Karpas-422 (cell line): ENCODE measurements at regions not wholly inside any gene's neighbourhood (a gene's known extent, or its start where the extent isn't known, plus 50 kb on each side); places are given as distances from the start of the nearest gene placed in this dataset.
"Not testable (repeated sequence)": the region's sequence is repeated elsewhere in the genome, so short reads cannot be mapped to it uniquely, and the experiment has no call there.

Experiments
- DNase-seq: peaks from one replicate; pipeline ENCODE4 v3.0.0-alpha.2; 2015
- H2AFZ ChIP-seq: fragments of 200-600 bp; sonication (generic); 2 replicates; pipeline ENCODE4 v1.6.1; 2014; ENCODE audit warnings: antibody characterized with exemption, low read length, mixed read lengths
- H3K27ac ChIP-seq: fragments of 200-600 bp; sonication (generic); 2 replicates; pipeline ENCODE4 v1.5.1; 2014; ENCODE audit warnings: mild to moderate bottlenecking, low read length, moderate library complexity
- H3K27me3 ChIP-seq: fragments of 200-600 bp; sonication (generic); 2 replicates; pipeline ENCODE4 v1.6.1; 2014; ENCODE audit warnings: low read length, mixed read lengths
- H3K36me3 ChIP-seq: fragments of 200-600 bp; sonication (generic); 2 replicates; pipeline ENCODE4 v1.6.1; 2014; ENCODE audit warnings: low read length, mixed read lengths; ENCODE audit not compliant: insufficient read depth
- H3K4me1 ChIP-seq: fragments of 200-600 bp; sonication (generic); 2 replicates; pipeline ENCODE4 v1.6.1; 2014; ENCODE audit warnings: mild to moderate bottlenecking, low read length, mixed read lengths
- H3K4me2 ChIP-seq: fragments of 200-600 bp; sonication (generic); 2 replicates; pipeline ENCODE4 v1.6.1; 2014; ENCODE audit warnings: low read length, low read depth, mild to moderate bottlenecking; ENCODE audit not compliant: poor library complexity, severe bottlenecking
- H3K4me3 ChIP-seq: fragments of 200-600 bp; sonication (generic); 2 replicates; pipeline ENCODE4 v1.5.1; 2014; ENCODE audit warnings: mild to moderate bottlenecking, antibody characterized with exemption, low read length, mixed read lengths
- H3K79me2 ChIP-seq: fragments of 200-600 bp; sonication (generic); 2 replicates; pipeline ENCODE4 v1.6.1; 2014; ENCODE audit warnings: mild to moderate bottlenecking, low read length, mixed read lengths
- H3K9ac ChIP-seq: fragments of 200-600 bp; sonication (generic); 2 replicates; pipeline ENCODE4 v1.6.0; 2014; ENCODE audit warnings: low read length
- H3K9me2 ChIP-seq: fragments of 200-600 bp; sonication (generic), shearing (Covaris generic); replicated peaks from 2 replicates; pipeline ENCODE4 v1.6.0; 2014; ENCODE audit warnings: mild to moderate bottlenecking, low read length, moderate library complexity; ENCODE audit not compliant: insufficient read depth
- H3K9me3 ChIP-seq: fragments of 300-700, 200-600 bp; sonication (generic); 2 replicates; pipeline ENCODE4 v1.6.1; 2014; ENCODE audit warnings: low read length, mixed read lengths
- H4K20me1 ChIP-seq: fragments of 200-600 bp; sonication (generic); 2 replicates; pipeline ENCODE4 v1.6.1; 2014; ENCODE audit warnings: mild to moderate bottlenecking, antibody characterized with exemption, low read length, low read depth; ENCODE audit not compliant: insufficient read depth

- H3K79me2 ChIP-seq: no peaks in the 10 kb centered on the region
- DNase-seq: no peak
- no peak overlapping the region for H3K4me2 ChIP-seq
- H3K27ac ChIP-seq: no peak overlapping the region
- no peaks in the 10 kb centered on the region for H3K9me2 ChIP-seq
- no peak overlapping the region for H2AFZ ChIP-seq
- H3K9me3 ChIP-seq: no peaks in the 10 kb centered on the region; the same call in 1 of the 2 replicates
- no peaks in the 10 kb centered on the region for H3K27me3 ChIP-seq
- H3K4me1 ChIP-seq: no peaks in the 10 kb centered on the region
- no peak overlapping the region for H3K9ac ChIP-seq
- no peak overlapping the region for H3K4me3 ChIP-seq
- H3K36me3 ChIP-seq: no peaks in the 10 kb centered on the region
- no peaks in the 10 kb centered on the region for H4K20me1 ChIP-seq
Measured at GRCh38 chr4:20196476-20196875, 55.2 kb upstream of the SLIT2 start.

DNA sequence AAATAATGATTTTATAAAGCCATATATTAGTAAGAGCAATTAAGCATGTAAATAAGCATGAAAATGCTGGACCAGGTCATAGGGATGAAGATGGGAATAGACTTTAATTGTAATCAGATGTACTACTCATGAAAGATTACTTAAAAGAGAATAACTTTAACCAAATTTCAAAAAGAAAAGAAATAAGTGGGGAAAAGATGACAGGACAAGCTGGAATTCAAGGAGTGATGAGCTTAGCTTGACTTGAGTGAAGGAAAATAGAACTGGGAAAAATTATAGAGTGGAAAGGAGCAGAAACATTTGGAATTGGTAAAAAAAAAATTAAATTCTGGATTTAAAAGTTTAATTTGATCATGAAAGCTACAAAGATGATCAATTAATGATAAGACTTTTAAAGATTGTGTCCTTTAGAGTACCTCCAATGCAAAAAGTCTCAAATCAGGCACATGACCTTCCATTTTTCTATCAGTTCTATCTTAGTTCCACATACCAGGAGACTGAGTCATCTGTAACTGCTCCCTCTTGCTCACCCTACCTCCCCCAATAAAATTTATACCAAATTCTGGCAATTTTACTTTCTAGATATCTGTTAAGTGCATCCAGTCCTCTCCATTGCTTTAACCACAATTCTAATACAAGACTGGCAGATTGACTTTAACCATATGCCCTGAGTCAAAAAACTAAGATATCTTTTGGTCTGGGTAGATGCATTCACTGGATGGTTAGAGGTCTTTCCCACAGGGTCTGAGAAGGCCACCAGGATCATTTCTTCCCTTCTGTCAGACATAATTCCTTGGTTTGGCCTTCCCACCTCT lies 56.4 kb upstream of the SLIT2 start:
- no peaks in the 10 kb centered on the region for H3K9me2 ChIP-seq
- H3K36me3 ChIP-seq: no peaks in the 10 kb centered on the region
- no peak overlapping the region for H3K9ac ChIP-seq
- H3K27ac ChIP-seq: no peak overlapping the region
- no peak overlapping the region for H2AFZ ChIP-seq
- H3K79me2 ChIP-seq: no peaks in the 10 kb centered on the region
- no peak for DNase-seq
- no peak overlapping the region for H3K4me2 ChIP-seq
- no peaks in the 10 kb centered on the region for H4K20me1 ChIP-seq
- H3K27me3 ChIP-seq: no peaks in the 10 kb centered on the region
- no peaks in the 10 kb centered on the region; the same call in 1 of the 2 replicates for H3K9me3 ChIP-seq
- H3K4me3 ChIP-seq: no peak overlapping the region
- H3K4me1 ChIP-seq: no peaks in the 10 kb centered on the region

DNA sequence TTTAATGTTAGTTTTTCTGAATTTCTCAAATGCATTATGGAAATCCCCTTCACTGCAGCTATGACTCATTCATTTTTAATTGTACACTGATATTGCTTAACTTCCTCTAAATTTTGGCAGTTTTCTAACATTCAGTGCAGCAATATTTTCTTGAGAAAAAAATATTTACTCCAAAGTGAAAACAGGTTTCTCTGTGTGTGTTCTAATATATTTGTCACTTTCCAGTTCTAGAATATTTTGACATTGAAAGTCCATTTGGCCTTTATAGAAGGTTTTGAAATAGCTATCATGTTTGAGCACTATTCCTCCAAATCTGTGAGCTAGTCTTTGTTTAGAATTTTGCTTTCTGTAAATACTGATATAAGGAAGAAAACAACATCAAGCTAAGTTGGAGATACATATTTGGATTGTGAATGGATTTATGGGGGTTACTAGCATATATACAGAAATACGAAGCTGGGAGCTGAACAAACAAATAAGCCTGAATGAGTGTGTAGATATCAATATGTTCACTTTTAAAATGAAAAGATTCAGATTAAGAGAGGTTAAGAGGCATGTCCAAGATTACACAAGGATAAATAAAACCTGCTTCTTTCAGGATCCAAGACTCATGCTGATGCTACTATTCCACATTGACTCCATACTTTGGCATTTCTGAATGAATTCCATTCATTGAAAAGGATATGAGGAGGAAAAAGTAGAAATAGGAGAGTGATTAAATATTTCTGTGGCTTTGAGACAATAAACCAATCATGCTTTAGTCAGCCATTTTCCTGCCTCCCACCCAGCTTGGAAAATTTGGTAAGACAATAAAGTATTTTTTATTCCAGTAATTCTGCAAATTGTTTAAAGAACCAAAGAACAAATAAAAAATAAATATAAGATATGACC lies 57.3 kb upstream of the SLIT2 start:
- no peak overlapping the region for H3K4me2 ChIP-seq

DNA sequence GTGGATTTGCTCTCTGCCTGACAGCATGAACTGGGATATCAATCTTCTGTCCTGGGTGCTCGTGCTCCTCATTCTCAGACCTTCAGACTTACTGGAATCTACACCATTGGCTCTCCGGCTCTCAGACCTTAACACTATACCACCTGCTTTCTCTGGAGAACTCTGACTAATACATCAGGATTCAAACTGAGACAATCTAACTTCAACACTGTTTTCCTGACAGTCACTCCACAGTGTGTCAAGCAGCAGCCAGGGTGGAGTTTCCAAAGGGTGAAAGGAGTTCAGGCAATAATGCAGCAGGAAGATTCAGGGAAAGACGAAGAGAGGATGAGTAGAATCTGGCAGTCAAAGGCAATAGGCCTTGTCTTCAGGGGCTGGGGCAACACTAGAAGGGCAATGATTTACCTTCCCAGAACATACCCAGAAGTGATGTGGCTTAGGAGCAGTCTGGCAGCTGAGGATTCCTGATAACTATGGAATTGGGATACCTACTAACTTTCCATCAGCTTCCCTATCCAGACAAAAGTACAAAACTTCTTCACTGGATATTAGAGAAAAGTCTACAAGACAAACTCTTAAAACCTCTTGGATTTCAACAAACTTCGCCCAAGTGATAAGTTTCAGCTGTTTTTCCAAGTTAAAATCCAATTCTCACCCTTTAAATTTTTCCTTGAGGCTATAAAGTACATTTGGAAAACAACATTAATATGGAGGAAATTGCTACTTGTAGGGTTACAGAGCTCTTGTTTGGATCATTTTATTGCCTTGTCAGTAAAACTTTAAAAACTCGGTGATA lies 58.4 kb upstream of the SLIT2 start:
- Histone ChIP-seq H3K27me3 (no peaks in the 10 kb centered on the region), H3K79me2 (no peaks in the 10 kb centered on the region), H2AFZ (no peak overlapping the region), H3K27ac (no peak overlapping the region), H3K4me1 (no peaks in the 10 kb centered on the region), H4K20me1 (no peaks in the 10 kb centered on the region), H3K4me2 (no peak overlapping the region), H3K4me3 (no peak overlapping the region), H3K9ac (no peak overlapping the region), H3K9me3 (no peaks in the 10 kb centered on the region; the same call in 1 of the 2 replicates), H3K9me2 (no peaks in the 10 kb centered on the region), H3K36me3 (no peaks in the 10 kb centered on the region)
- no peak for DNase-seq

More for the DNA sequence above, 57.3 kb upstream of the SLIT2 start:
- no peaks in the 10 kb centered on the region for H3K27me3 ChIP-seq
- no peak overlapping the region for H3K27ac ChIP-seq
- no peak overlapping the region for H3K9ac ChIP-seq
- no peak for DNase-seq
- H3K9me2 ChIP-seq: no peaks in the 10 kb centered on the region
- H2AFZ ChIP-seq: no peak overlapping the region
- no peaks in the 10 kb centered on the region; the same call in 1 of the 2 replicates for H3K9me3 ChIP-seq
- H3K79me2 ChIP-seq: no peaks in the 10 kb centered on the region
- no peak overlapping the region for H3K4me3 ChIP-seq
- H3K36me3 ChIP-seq: no peaks in the 10 kb centered on the region
- no peaks in the 10 kb centered on the region for H4K20me1 ChIP-seq
- H3K4me1 ChIP-seq: no peaks in the 10 kb centered on the region

DNA sequence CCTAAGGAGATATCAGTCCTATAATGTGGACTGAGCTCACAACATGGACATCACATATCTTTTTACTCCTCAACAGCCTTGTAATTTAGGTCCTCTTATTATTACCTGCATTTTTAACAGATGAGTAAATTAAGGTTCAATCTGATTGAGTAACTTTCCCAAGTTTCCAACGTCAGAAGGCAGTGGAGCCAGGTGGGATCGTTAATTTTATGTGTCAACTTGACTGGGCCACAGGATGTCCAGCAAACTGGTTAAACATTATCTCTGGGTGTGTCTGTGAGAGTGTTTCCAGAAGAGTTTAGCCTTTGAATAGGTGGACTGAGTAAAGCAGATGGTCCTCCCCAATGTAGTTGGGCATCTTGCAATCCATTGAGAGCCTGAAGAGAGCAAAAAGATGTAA lies 59.0 kb upstream of the SLIT2 start:
- Histone ChIP-seq H3K4me2 (no peak overlapping the region), H3K4me1 (no peaks in the 10 kb centered on the region), H3K27me3 (no peaks in the 10 kb centered on the region), H3K9ac (no peak overlapping the region), H3K9me3 (no peaks in the 10 kb centered on the region; the same call in 1 of the 2 replicates), H2AFZ (no peak overlapping the region), H3K79me2 (no peaks in the 10 kb centered on the region), H3K36me3 (no peaks in the 10 kb centered on the region), H4K20me1 (no peaks in the 10 kb centered on the region), H3K27ac (no peak overlapping the region), H3K4me3 (no peak overlapping the region), H3K9me2 (no peaks in the 10 kb centered on the region)
- DNase-seq: no peak

- Histone ChIP-seq H3K36me3 (no peaks in the 10 kb centered on the region), H3K27ac (no peak overlapping the region), H3K9me3 (no peaks in the 10 kb centered on the region)
Measured at GRCh38 chr4:20185103-20185502, 66.6 kb upstream of the SLIT2 start.

GRCh38 chr4:20183131-20183530 lies 68.6 kb upstream of the SLIT2 start:
- H3K79me2 ChIP-seq, H2AFZ ChIP-seq, H3K27me3 ChIP-seq, H3K4me3 ChIP-seq, H3K4me1 ChIP-seq, H3K4me2 ChIP-seq, H3K27ac ChIP-seq, H3K36me3 ChIP-seq, H3K9me3 ChIP-seq, DNase-seq, H4K20me1 ChIP-seq, H3K9ac ChIP-seq, H3K9me2 ChIP-seq: not testable (repeated sequence)

More at GRCh38 chr4:20185103-20185502, 66.6 kb upstream of the SLIT2 start:
- Histone ChIP-seq H3K4me1 (no peaks in the 10 kb centered on the region), H4K20me1 (no peaks in the 10 kb centered on the region), H3K4me2 (no peak overlapping the region), H3K79me2 (no peaks in the 10 kb centered on the region), H3K4me3 (no peak overlapping the region), H3K9me2 (no peaks in the 10 kb centered on the region), H2AFZ (no peak overlapping the region), H3K27me3 (no peaks in the 10 kb centered on the region), H3K9ac (no peak overlapping the region)
- DNase-seq: no peak

DNA sequence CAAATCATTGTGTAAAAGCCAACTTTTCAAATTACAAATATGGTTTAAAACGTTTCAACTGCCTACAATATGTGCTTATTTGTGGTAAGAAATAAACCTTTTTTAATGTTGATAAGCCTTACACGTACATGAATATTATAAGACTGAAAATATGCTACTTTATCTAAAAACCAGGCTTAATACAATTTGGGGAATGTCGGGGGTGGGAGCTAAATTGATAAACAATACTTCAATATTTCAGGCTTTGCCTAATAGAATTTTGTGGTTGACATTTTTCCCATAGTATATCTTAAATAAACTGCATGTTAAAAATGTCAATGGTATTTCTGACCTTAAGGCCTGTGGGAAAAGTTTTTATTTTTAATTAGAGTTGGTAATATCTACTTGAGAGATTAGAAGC lies 69.8 kb upstream of the SLIT2 start:
- H3K9me2 ChIP-seq: no peaks in the 10 kb centered on the region
- H3K36me3 ChIP-seq: no peaks in the 10 kb centered on the region
- H3K4me3 ChIP-seq: no peak overlapping the region
- no peaks in the 10 kb centered on the region for H3K79me2 ChIP-seq
- H4K20me1 ChIP-seq: no peaks in the 10 kb centered on the region
- no peak for DNase-seq
- H3K4me1 ChIP-seq: no peaks in the 10 kb centered on the region
- H2AFZ ChIP-seq: no peak overlapping the region
- H3K27me3 ChIP-seq: no peaks in the 10 kb centered on the region
- H3K9me3 ChIP-seq: no peaks in the 10 kb centered on the region
- no peak overlapping the region for H3K4me2 ChIP-seq
- no peak overlapping the region for H3K27ac ChIP-seq
- H3K9ac ChIP-seq: no peak overlapping the region
